ENCODE measurements at regions not wholly inside any gene's neighbourhood (a gene's known extent, or its start where the extent isn't known, plus 50 kb on each side); places are given as distances from the start of the nearest gene placed in this dataset.

DNA sequence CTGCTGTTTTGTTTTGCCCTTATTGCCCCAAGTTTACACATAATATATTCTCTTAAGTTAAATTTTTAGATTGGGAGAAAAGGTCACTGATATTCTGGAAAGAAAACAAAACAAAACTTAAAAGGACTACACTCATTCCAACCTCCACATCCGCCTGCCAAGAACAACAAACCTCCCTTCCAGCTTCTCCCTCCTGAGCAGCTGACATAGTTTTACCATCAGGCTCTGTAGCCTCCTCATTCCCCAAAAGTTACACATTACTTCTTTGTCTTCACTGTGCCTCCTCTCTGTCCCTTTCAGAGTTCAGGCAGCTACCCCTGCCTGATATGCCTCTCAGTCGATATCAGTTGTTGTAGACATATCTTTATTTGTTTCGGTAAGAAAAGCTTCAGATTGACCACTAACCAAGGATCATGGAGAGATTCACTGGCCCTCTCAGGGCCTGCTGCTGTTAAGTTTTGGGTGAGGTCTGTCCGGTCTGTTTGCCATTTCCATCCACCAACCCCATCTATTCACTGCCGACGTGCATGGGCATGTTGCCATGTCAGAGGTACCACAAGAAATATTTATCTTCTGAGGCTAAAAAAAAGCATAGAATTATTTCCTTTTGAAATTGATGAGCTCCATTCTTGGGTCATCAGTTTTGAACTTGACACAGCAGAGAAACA, 164.1 kb downstream of the GASK1B start:
- Histone ChIP-seq H3K4me1 (ENCODE audit: insufficient read depth, low read length) (no peaks in the 10 kb centered on the region), H3K27me3 (ENCODE audit: low read length) (no peaks in the 10 kb centered on the region), H3K4me2 (ENCODE audit: low read length) (no peak overlapping the region), H3K9me3 (ENCODE audit: low read length) (no peaks in the 10 kb centered on the region), H3K4me3 (ENCODE audit: low read length) (no peak overlapping the region), H2AFZ (ENCODE audit: low read length) (no peak overlapping the region), H3K9ac (ENCODE audit: low read length) (no peak overlapping the region), H3K27ac (ENCODE audit: low read length) (no peak overlapping the region), H4K20me1 (ENCODE audit: low read length) (no peaks in the 10 kb centered on the region), H3K36me3 (ENCODE audit: low read depth, low read length) (no peaks in the 10 kb centered on the region), H3K79me2 (ENCODE audit: low read length) (no peaks in the 10 kb centered on the region), H3F3A (ENCODE audit: low read length, unreplicated experiment) (no peaks in the 10 kb centered on the region), H3K9me2 (replicated peaks; ENCODE audit: low read length) (no peaks in the 10 kb centered on the region)
- TF ChIP-seq EZH2phosphoT487 (IDR thresholded peaks at IDR 0.05; ENCODE audit: borderline replicate concordance, low read length) (no peak), EZH2 (IDR thresholded peaks at IDR 0.05; ENCODE audit: low read length, unreplicated experiment) (no peak)
- TF ChIP-seq, protein P1, sequence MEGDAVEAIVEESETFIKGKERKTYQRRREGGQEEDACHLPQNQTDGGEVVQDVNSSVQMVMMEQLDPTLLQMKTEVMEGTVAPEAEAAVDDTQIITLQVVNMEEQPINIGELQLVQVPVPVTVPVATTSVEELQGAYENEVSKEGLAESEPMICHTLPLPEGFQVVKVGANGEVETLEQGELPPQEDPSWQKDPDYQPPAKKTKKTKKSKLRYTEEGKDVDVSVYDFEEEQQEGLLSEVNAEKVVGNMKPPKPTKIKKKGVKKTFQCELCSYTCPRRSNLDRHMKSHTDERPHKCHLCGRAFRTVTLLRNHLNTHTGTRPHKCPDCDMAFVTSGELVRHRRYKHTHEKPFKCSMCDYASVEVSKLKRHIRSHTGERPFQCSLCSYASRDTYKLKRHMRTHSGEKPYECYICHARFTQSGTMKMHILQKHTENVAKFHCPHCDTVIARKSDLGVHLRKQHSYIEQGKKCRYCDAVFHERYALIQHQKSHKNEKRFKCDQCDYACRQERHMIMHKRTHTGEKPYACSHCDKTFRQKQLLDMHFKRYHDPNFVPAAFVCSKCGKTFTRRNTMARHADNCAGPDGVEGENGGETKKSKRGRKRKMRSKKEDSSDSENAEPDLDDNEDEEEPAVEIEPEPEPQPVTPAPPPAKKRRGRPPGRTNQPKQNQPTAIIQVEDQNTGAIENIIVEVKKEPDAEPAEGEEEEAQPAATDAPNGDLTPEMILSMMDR (conservative IDR thresholded peaks at IDR 0.05; ENCODE audit: low read depth, low read length), result no peak
- no peak for DNase-seq
- BruUV-seq (replicated peaks), result no TSS peak
- no peak for ATAC-seq
- ChIA-PET CTCF (no interaction called here), POLR2A (ENCODE audit: unreplicated experiment) (no interaction called here)
- intact Hi-C loops (cut with micrococcal nuclease), result no loop called here

DNA sequence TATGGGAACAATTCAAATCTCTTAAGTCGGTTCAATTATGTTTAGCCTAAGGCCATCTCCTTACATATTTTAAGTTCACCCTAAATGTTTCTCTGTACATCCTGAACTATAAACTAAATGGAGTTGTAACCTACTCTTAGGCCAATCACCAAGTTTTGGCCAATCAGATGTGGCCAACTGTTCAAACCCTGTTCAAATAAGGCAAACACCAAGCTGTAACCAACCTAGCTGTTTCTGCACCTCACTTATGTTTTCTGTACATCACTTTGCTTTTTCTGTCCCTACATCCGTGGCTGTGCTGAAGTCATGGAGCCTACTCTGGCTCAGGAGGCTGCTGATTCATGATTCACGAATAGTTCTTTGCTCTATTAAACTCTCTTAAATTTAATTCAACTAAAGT, 165.3 kb downstream of the GASK1B start:
- no peaks in the 10 kb centered on the region for H3K9me2 ChIP-seq (replicated peaks; ENCODE audit: low read length)
- no peaks in the 10 kb centered on the region for H3K27me3 ChIP-seq (ENCODE audit: low read length)
- ChIA-PET POLR2A (ENCODE audit: unreplicated experiment) (no interaction called here), CTCF (no interaction called here)
- no peaks in the 10 kb centered on the region for H4K20me1 ChIP-seq (ENCODE audit: low read length)
- no peak overlapping the region for H2AFZ ChIP-seq (ENCODE audit: low read length)
- TF ChIP-seq EZH2phosphoT487 (IDR thresholded peaks at IDR 0.05; ENCODE audit: borderline replicate concordance, low read length) (no peak), EZH2 (IDR thresholded peaks at IDR 0.05; ENCODE audit: low read length, unreplicated experiment) (no peak)
- TF ChIP-seq, protein P1 (conservative IDR thresholded peaks at IDR 0.05; ENCODE audit: low read depth, low read length), result no peak
- no peak overlapping the region for H3K4me2 ChIP-seq (ENCODE audit: low read length)
- no TSS peak for BruUV-seq (replicated peaks)
- no peaks in the 10 kb centered on the region for H3K79me2 ChIP-seq (ENCODE audit: low read length)
- DNase-seq, result no peak
- no peaks in the 10 kb centered on the region for H3K4me1 ChIP-seq (ENCODE audit: insufficient read depth, low read length)
- H3K36me3 ChIP-seq (ENCODE audit: low read depth, low read length), result no peaks in the 10 kb centered on the region
- no peak overlapping the region for H3K4me3 ChIP-seq (ENCODE audit: low read length)
- no peak overlapping the region for H3K27ac ChIP-seq (ENCODE audit: low read length)
- H3K9ac ChIP-seq (ENCODE audit: low read length), result no peak overlapping the region
- no peaks in the 10 kb centered on the region for H3K9me3 ChIP-seq (ENCODE audit: low read length)
- intact Hi-C loops (cut with micrococcal nuclease), result no loop called here
- H3F3A ChIP-seq (ENCODE audit: low read length, unreplicated experiment), result no peaks in the 10 kb centered on the region
- ATAC-seq, result no peak

DNA sequence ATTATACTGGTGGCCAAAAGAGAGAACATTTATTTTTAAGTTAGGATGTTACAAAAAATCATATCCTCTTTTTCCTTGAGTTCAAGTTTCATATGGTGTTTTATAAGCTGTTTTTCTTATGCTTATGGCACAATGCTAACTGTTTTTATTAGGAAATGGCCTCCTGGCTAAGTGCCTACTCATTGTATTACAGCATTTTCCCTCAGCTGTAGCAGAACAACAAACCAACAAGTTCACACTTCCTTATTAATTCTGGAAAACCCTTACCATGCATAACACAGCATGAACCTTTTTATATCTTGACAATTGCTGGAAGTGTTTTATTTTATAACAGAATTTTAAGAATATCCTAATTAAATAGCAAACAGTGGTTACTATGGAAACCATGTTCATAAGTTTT, 165.8 kb downstream of the GASK1B start:
- Histone ChIP-seq H3K4me1 (ENCODE audit: insufficient read depth, low read length) (no peaks in the 10 kb centered on the region), H3F3A (ENCODE audit: low read length, unreplicated experiment) (no peaks in the 10 kb centered on the region), H3K9me3 (ENCODE audit: low read length) (no peaks in the 10 kb centered on the region), H2AFZ (ENCODE audit: low read length) (no peak overlapping the region), H3K36me3 (ENCODE audit: low read depth, low read length) (no peaks in the 10 kb centered on the region), H3K9me2 (replicated peaks; ENCODE audit: low read length) (no peaks in the 10 kb centered on the region), H3K4me3 (ENCODE audit: low read length) (no peak overlapping the region), H3K27me3 (ENCODE audit: low read length) (no peaks in the 10 kb centered on the region), H3K79me2 (ENCODE audit: low read length) (no peaks in the 10 kb centered on the region), H3K9ac (ENCODE audit: low read length) (no peak overlapping the region), H4K20me1 (ENCODE audit: low read length) (no peaks in the 10 kb centered on the region), H3K27ac (ENCODE audit: low read length) (no peak overlapping the region), H3K4me2 (ENCODE audit: low read length) (no peak overlapping the region)
- BruUV-seq (replicated peaks), result no TSS peak
- intact Hi-C loops (cut with micrococcal nuclease), result no loop called here
- CTCF ChIA-PET, result no interaction called here
- ATAC-seq (no peak), DNase-seq (no peak)
- POLR2A ChIA-PET (ENCODE audit: unreplicated experiment), result no interaction called here
- TF ChIP-seq EZH2 (IDR thresholded peaks at IDR 0.05; ENCODE audit: low read length, unreplicated experiment) (no peak), EZH2phosphoT487 (IDR thresholded peaks at IDR 0.05; ENCODE audit: borderline replicate concordance, low read length) (no peak)
- TF ChIP-seq, protein P1 (conservative IDR thresholded peaks at IDR 0.05; ENCODE audit: low read depth, low read length), result no peak
